GM23338 (cell line): ENCODE measurements at regions not wholly inside any gene's neighbourhood (a gene's known extent, or its start where the extent isn't known, plus 50 kb on each side); places are given as distances from the start of the nearest gene placed in this dataset.

ENCODE experiments used
- ATAC-seq: fragments of 200-7000 bp; cut with Tn5 transposase; 3 replicates; pipeline ENCODE4 v1.9.1; 2020
- DNase-seq: peaks from one replicate; pipeline ENCODE4 v3.0.0-alpha.2; 2015; ENCODE audit warnings: low spot score
- H2AFZ ChIP-seq: fragments of 200-600 bp; sonication (generic); 2 replicates; pipeline ENCODE4 v1.8.0; 2016; ENCODE audit warnings: antibody characterized with exemption, mild to moderate bottlenecking, moderate library complexity
- H3F3A ChIP-seq: fragments of 200-600 bp; sonication (generic); replicated peaks from 2 replicates; pipeline ENCODE4 v1.8.0; 2017; ENCODE audit warnings: antibody characterized with exemption, mixed run types, low read depth
- H3K27ac ChIP-seq: fragments of 200-600 bp; sonication (generic); 2 replicates; pipeline ENCODE4 v1.6.1; 2016; ENCODE audit warnings: low read depth
- H3K27me3 ChIP-seq: fragments of 200-600 bp; sonication (generic); 2 replicates; pipeline ENCODE4 v1.8.0; 2016; ENCODE audit warnings: mild to moderate bottlenecking, mixed run types, moderate library complexity; ENCODE audit not compliant: insufficient read depth
- H3K36me3 ChIP-seq: fragments of 200-600 bp; sonication (generic); 2 replicates; pipeline ENCODE4 v1.8.0; 2016; ENCODE audit warnings: mild to moderate bottlenecking; ENCODE audit not compliant: insufficient read depth
- H3K4me1 ChIP-seq: fragments of 200-600 bp; sonication (generic); 2 replicates; pipeline ENCODE4 v1.8.0; 2016; ENCODE audit warnings: mild to moderate bottlenecking, moderate library complexity; ENCODE audit not compliant: insufficient read depth
- H3K4me2 ChIP-seq: fragments of 200-600 bp; sonication (generic); 2 replicates; pipeline ENCODE4 v1.7.1; 2017; ENCODE audit warnings: mixed run types
- H3K4me3 ChIP-seq: fragments of 200-600 bp; sonication (generic); 2 replicates; pipeline ENCODE4 v1.6.1; 2016; ENCODE audit warnings: mixed run types
- H3K79me2 ChIP-seq: fragments of 200-600 bp; sonication (generic); replicated peaks from 2 replicates; pipeline ENCODE4 v1.8.0; 2017; ENCODE audit warnings: mild to moderate bottlenecking; ENCODE audit not compliant: insufficient read depth
- H3K9me2 ChIP-seq: fragments of 200-600 bp; sonication (generic); 2 replicates; pipeline ENCODE4 v1.8.0; 2017; ENCODE audit not compliant: insufficient read depth
- H4K20me1 ChIP-seq: fragments of 200-600 bp; sonication (generic); replicated peaks from 2 replicates; pipeline ENCODE4 v1.8.0; 2017; ENCODE audit warnings: mild to moderate bottlenecking; ENCODE audit not compliant: insufficient read depth
- H3K27ac Mint-ChIP-seq: 2 replicates; pipeline ENCODE4 v1.8.0; 2020; ENCODE audit warnings: inconsistent platforms, mild to moderate bottlenecking, moderate library complexity, mixed read lengths
- H3K27me3 Mint-ChIP-seq: 3 replicates; pipeline ENCODE4 v1.8.0; 2022; ENCODE audit warnings: low read depth, mild to moderate bottlenecking, moderate library complexity, mixed read lengths, inconsistent platforms; ENCODE audit not compliant: insufficient read depth, poor library complexity
- H3K36me3 Mint-ChIP-seq: 3 replicates; pipeline ENCODE4 v1.8.0; 2021; ENCODE audit warnings: low read depth, mild to moderate bottlenecking, inconsistent platforms, moderate library complexity, mixed read lengths
- H3K4me1 Mint-ChIP-seq: 3 replicates; pipeline ENCODE4 v1.8.0; 2020; ENCODE audit warnings: mild to moderate bottlenecking, inconsistent platforms, mixed read lengths
- H3K4me3 Mint-ChIP-seq: 3 replicates; pipeline ENCODE4 v1.8.0; 2021; ENCODE audit warnings: moderate library complexity, mild to moderate bottlenecking, inconsistent platforms, mixed read lengths
- H3K9me3 Mint-ChIP-seq: 3 replicates; pipeline ENCODE4 v1.8.0; 2020; ENCODE audit warnings: moderate library complexity, mild to moderate bottlenecking, inconsistent platforms, mixed read lengths
- CREB1 ChIP-seq: fragments of 250-450 bp; sonication (Bioruptor Pico); IDR thresholded peaks from 2 replicates; pipeline ENCODE4 v1.5.0; 2020; ENCODE audit warnings: low read depth, mild to moderate bottlenecking, moderate library complexity
- CTCF ChIP-seq, 2 experiments: fragments of 200-600 bp in 1 of 2; sonication (generic) in 1 of 2; conservative IDR thresholded peaks; 2 replicates each; pipeline versions ENCODE4 v1.5.1 to v1.6.1; 2016 to 2017; ENCODE audit warnings: antibody characterized with exemption in 2 of 2, low read depth in 2 of 2, mild to moderate bottlenecking in 2 of 2, moderate library complexity in 1 of 2
- ETS1 ChIP-seq: IDR thresholded peaks from 2 replicates; pipeline ENCODE4 v1.6.1; 2016; ENCODE audit warnings: antibody characterized with exemption
- EZH2 ChIP-seq: fragments of 200-600 bp; sonication (generic); IDR thresholded peaks from one replicate; pipeline ENCODE4 v1.8.0; 2017; ENCODE audit warnings: antibody characterized with exemption, mild to moderate bottlenecking, low read depth; ENCODE audit not compliant: unreplicated experiment
- EZH2phosphoT487 ChIP-seq: fragments of 200-600 bp; sonication (generic); IDR thresholded peaks from one replicate; pipeline ENCODE4 v1.8.1; 2018; ENCODE audit warnings: antibody characterized with exemption; ENCODE audit not compliant: unreplicated experiment
- JUNB ChIP-seq: IDR thresholded peaks from one replicate; pipeline ENCODE4 v1.6.1; 2016; ENCODE audit warnings: antibody characterized with exemption; ENCODE audit not compliant: unreplicated experiment
- NANOG ChIP-seq: IDR thresholded peaks from 2 replicates; pipeline ENCODE4 v1.6.1; 2016; ENCODE audit warnings: antibody characterized with exemption, borderline replicate concordance
- POLR2AphosphoS5 ChIP-seq: IDR thresholded peaks from 2 replicates; pipeline ENCODE4 v1.6.1; 2016; ENCODE audit warnings: antibody characterized with exemption, low read depth
- STAT1 ChIP-seq: IDR thresholded peaks from one replicate; pipeline ENCODE4 v1.6.1; 2016; ENCODE audit warnings: antibody characterized with exemption; ENCODE audit not compliant: unreplicated experiment
- ZNF114 ChIP-seq: fragments of 250-450 bp; sonication (Bioruptor Pico); IDR thresholded peaks from 2 replicates; pipeline ENCODE4 v1.5.0; 2020; ENCODE audit warnings: mild to moderate bottlenecking, moderate library complexity
- ZNF331 ChIP-seq: fragments of 250-450 bp; sonication (Bioruptor Pico); IDR thresholded peaks from 2 replicates; pipeline ENCODE4 v1.5.0; 2020; ENCODE audit warnings: low read depth, mild to moderate bottlenecking, moderate library complexity
- TF ChIP-seq, protein P1 (sequence below): fragments of 250-450 bp; sonication (Bioruptor Pico); IDR thresholded peaks from 2 replicates; pipeline ENCODE4 v1.5.0; 2020; ENCODE audit warnings: mild to moderate bottlenecking, moderate library complexity
- TF ChIP-seq, protein P2 (sequence below): IDR thresholded peaks from one replicate; pipeline ENCODE4 v1.6.1; 2018; ENCODE audit warnings: antibody characterized with exemption; ENCODE audit not compliant: unreplicated experiment

DNA sequence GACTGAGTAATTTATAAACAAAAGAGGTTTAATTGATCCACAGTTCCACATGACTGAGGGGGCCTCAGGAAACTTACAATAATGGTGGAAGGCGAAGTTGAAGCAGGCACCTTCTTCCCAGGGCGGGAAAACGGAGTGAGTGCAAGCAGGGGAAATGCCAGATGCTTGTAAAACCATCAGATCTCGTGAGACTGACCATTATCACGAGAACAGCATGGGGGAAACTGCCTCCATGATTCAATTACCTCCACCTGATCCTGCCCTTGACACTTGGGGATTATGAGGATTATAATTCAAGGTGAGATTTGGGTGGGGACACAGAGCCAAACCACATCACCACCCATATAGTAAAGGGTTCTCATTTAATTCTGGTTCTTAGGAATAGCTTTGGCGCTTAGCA lies 219.5 kb upstream of the ATP5MC3 start:
- H3K4me2 ChIP-seq, result no peak overlapping the region
- H3K27me3 ChIP-seq, result no peaks in the 10 kb centered on the region
- DNase-seq, result no peak
- H3K4me1 Mint-ChIP-seq, result no peaks in the 10 kb centered on the region
- no peak overlapping the region for H3K27ac Mint-ChIP-seq
- 0 out of 2 replicates have a peak, but pooled peaks cover 2% of the 10 kb centered on the region for H3K9me2 ChIP-seq
- H3F3A ChIP-seq, result no peaks in the 10 kb centered on the region
- no peaks in the 10 kb centered on the region for H3K36me3 ChIP-seq
- H3K27ac ChIP-seq, result no peak overlapping the region
- ATAC-seq, result no peak
- H3K4me3 Mint-ChIP-seq, result no peak overlapping the region
- no peaks in the 10 kb centered on the region for H3K4me1 ChIP-seq
- no peaks in the 10 kb centered on the region; the same call in 1 of the 2 replicates for H4K20me1 ChIP-seq
- no peaks in the 10 kb centered on the region for H3K9me3 Mint-ChIP-seq
- H3K27me3 Mint-ChIP-seq, result peaks cover 1% of the 10 kb centered on the region
- H2AFZ ChIP-seq, result no peak overlapping the region; the same call in 1 of the 2 replicates
- H3K36me3 Mint-ChIP-seq, result no peaks in the 10 kb centered on the region
- H3K79me2 ChIP-seq, result no peaks in the 10 kb centered on the region
- TF ChIP-seq, protein P1, sequence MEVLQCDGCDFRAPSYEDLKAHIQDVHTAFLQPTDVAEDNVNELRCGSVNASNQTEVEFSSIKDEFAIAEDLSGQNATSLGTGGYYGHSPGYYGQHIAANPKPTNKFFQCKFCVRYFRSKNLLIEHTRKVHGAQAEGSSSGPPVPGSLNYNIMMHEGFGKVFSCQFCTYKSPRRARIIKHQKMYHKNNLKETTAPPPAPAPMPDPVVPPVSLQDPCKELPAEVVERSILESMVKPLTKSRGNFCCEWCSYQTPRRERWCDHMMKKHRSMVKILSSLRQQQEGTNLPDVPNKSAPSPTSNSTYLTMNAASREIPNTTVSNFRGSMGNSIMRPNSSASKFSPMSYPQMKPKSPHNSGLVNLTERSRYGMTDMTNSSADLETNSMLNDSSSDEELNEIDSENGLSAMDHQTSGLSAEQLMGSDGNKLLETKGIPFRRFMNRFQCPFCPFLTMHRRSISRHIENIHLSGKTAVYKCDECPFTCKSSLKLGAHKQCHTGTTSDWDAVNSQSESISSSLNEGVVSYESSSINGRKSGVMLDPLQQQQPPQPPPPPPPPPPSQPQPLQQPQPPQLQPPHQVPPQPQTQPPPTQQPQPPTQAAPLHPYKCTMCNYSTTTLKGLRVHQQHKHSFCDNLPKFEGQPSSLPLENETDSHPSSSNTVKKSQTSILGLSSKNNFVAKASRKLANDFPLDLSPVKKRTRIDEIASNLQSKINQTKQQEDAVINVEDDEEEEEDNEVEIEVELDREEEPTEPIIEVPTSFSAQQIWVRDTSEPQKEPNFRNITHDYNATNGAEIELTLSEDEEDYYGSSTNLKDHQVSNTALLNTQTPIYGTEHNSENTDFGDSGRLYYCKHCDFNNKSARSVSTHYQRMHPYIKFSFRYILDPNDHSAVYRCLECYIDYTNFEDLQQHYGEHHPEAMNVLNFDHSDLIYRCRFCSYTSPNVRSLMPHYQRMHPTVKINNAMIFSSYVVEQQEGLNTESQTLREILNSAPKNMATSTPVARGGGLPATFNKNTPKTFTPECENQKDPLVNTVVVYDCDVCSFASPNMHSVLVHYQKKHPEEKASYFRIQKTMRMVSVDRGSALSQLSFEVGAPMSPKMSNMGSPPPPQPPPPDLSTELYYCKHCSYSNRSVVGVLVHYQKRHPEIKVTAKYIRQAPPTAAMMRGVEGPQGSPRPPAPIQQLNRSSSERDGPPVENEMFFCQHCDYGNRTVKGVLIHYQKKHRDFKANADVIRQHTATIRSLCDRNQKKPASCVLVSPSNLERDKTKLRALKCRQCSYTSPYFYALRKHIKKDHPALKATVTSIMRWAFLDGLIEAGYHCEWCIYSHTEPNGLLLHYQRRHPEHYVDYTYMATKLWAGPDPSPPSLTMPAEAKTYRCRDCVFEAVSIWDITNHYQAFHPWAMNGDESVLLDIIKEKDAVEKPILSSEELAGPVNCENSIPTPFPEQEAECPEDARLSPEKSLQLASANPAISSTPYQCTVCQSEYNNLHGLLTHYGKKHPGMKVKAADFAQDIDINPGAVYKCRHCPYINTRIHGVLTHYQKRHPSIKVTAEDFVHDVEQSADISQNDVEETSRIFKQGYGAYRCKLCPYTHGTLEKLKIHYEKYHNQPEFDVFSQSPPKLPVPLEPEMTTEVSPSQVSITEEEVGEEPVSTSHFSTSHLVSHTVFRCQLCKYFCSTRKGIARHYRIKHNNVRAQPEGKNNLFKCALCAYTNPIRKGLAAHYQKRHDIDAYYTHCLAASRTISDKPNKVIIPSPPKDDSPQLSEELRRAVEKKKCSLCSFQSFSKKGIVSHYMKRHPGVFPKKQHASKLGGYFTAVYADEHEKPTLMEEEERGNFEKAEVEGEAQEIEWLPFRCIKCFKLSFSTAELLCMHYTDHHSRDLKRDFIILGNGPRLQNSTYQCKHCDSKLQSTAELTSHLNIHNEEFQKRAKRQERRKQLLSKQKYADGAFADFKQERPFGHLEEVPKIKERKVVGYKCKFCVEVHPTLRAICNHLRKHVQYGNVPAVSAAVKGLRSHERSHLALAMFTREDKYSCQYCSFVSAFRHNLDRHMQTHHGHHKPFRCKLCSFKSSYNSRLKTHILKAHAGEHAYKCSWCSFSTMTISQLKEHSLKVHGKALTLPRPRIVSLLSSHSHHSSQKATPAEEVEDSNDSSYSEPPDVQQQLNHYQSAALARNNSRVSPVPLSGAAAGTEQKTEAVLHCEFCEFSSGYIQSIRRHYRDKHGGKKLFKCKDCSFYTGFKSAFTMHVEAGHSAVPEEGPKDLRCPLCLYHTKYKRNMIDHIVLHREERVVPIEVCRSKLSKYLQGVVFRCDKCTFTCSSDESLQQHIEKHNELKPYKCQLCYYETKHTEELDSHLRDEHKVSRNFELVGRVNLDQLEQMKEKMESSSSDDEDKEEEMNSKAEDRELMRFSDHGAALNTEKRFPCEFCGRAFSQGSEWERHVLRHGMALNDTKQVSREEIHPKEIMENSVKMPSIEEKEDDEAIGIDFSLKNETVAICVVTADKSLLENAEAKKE (CRISPR knock-in tag), result no peak
- TF ChIP-seq ETS1, result no peak
- TF ChIP-seq EZH2phosphoT487, result no peak
- no peak for TF ChIP-seq EZH2
- TF ChIP-seq CTCF (conservative IDR thresholded peaks at IDR 0.05; ENCODE audit: low read depth in 2 of 2), result no peak
- TF ChIP-seq ZNF114 (CRISPR knock-in tag), result no peak
- TF ChIP-seq ZNF331, result no peak
- no peak for TF ChIP-seq NANOG
- no peak for TF ChIP-seq POLR2AphosphoS5
- no peak for TF ChIP-seq CREB1 (CRISPR knock-in tag)
- TF ChIP-seq JUNB, result no peak
- TF ChIP-seq STAT1, result no peak
- TF ChIP-seq, protein P2, sequence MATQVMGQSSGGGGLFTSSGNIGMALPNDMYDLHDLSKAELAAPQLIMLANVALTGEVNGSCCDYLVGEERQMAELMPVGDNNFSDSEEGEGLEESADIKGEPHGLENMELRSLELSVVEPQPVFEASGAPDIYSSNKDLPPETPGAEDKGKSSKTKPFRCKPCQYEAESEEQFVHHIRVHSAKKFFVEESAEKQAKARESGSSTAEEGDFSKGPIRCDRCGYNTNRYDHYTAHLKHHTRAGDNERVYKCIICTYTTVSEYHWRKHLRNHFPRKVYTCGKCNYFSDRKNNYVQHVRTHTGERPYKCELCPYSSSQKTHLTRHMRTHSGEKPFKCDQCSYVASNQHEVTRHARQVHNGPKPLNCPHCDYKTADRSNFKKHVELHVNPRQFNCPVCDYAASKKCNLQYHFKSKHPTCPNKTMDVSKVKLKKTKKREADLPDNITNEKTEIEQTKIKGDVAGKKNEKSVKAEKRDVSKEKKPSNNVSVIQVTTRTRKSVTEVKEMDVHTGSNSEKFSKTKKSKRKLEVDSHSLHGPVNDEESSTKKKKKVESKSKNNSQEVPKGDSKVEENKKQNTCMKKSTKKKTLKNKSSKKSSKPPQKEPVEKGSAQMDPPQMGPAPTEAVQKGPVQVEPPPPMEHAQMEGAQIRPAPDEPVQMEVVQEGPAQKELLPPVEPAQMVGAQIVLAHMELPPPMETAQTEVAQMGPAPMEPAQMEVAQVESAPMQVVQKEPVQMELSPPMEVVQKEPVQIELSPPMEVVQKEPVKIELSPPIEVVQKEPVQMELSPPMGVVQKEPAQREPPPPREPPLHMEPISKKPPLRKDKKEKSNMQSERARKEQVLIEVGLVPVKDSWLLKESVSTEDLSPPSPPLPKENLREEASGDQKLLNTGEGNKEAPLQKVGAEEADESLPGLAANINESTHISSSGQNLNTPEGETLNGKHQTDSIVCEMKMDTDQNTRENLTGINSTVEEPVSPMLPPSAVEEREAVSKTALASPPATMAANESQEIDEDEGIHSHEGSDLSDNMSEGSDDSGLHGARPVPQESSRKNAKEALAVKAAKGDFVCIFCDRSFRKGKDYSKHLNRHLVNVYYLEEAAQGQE, result no peak
- no peak overlapping the region for H3K4me3 ChIP-seq
